Smooth muscle cell of the brain vasculature (primary cell): ENCODE measurements at regions not wholly inside any gene's neighbourhood (a gene's known extent, or its start where the extent isn't known, plus 50 kb on each side); places are given as distances from the start of the nearest gene placed in this dataset.

ENCODE experiments used
- DNase-seq: peaks from one replicate; pipeline ENCODE4 v3.0.0-alpha.2; 2012; ENCODE audit warnings: low read depth, low spot score

DNA sequence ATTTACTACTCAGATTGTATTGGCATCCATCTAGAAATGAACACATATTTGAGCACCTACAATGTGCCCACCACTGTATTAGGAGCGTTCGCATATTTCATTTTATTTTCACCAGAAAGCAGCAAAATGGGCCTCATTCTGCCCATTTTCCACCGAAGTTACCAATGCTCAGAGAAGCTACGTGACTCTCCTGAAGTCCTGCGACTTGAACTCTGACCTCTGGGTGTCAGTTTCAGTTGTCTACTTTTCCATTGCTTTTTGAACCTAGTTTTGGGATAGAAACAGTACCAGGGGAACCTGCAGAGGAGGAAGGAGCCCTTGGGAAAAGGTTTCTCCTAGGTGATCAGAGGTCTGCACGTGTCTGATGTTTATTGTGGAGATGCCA is 139.1 kb upstream of the SDK2 start:
- DNase-seq: no peak

DNA sequence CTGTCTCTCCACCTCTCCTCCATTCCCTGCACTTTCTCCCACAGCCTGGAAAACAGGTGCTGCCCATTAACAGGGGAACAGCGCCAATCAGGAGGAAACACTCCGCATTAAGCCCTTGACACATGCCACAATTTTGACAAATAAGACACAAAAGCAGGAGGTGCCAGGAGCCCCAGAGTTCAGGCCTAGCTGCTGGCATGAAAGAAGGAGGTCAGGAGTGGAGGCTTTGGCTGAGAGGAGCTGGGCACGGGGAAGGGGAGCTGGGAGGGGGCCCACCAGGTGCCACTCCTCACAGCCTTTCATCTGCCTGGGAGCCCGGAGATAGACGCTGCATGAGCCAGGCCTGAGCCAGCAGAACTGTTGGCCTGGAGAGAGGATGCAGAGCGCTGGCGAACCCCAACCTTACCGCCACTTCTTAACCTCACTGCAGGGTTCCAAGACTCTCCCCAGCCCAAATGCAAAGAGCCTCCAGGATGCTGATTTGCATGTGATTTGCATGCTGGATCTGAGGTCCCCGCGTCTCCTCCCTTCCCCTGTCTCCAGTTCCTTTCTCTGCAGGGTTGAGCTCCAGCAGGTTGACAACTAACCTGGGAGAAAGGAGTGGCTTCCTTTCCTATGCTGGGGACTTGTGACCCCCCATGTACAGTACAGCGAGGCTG is 139.8 kb upstream of the SDK2 start:
- DNase-seq: no peak

DNA sequence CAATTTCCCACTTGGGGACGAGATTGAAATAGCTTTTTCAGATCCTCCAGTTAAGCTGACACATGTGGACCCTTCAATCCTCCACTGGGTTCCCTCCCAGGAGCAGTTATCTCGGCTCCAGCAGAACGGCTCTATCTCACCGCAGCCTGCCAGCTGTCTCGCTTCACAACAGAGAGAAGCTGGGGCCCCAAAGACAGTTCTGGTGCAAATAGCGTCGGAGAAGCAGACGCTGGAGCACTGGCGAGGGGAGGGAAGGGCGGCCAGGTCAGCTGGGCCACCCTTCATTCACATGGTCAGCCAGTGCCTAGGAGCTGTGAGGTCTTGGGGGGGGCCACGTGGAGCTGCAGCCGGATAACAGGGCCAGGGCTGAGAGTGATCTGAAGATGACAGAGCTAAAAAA is 141.3 kb upstream of the SDK2 start:
- no peak for DNase-seq

DNA sequence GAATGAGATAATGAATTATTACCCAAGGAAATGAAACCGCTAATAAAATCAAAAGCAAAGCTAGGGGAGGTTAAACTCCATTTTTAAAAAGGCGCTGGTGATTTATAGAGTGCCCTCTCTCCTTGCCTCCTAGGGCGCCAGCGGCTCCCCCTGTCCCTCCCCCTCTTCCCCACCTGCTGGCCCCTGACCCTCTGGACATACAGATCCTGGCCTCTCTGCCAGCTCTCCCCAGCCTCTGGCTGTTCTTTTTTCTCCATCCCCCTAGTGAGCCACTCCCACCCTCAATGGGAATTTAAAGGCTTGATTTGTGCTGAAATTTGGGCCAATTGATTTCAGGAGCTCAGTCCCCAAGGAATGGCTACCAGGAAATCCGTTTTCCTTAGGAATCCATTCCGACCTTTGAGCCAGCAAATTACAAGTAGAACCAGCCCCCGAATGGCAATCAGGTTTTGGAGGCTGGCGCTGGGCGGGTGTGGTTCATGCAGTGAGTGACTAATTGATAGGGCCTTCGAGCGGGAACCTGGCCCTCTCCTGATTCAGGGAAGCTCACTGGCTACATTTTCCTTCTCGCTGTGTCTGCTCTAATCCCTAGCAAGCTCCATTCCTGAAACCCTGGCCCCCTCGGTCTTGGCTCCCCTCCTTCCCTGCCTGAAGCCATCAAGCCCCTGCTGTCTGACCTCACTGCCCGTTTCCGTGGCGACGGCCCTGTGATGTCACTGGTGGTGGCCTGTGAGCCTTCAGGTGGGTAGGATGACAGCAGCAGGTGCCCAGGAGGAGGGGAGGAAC is 141.9 kb upstream of the SDK2 start:
- no peak for DNase-seq

DNA sequence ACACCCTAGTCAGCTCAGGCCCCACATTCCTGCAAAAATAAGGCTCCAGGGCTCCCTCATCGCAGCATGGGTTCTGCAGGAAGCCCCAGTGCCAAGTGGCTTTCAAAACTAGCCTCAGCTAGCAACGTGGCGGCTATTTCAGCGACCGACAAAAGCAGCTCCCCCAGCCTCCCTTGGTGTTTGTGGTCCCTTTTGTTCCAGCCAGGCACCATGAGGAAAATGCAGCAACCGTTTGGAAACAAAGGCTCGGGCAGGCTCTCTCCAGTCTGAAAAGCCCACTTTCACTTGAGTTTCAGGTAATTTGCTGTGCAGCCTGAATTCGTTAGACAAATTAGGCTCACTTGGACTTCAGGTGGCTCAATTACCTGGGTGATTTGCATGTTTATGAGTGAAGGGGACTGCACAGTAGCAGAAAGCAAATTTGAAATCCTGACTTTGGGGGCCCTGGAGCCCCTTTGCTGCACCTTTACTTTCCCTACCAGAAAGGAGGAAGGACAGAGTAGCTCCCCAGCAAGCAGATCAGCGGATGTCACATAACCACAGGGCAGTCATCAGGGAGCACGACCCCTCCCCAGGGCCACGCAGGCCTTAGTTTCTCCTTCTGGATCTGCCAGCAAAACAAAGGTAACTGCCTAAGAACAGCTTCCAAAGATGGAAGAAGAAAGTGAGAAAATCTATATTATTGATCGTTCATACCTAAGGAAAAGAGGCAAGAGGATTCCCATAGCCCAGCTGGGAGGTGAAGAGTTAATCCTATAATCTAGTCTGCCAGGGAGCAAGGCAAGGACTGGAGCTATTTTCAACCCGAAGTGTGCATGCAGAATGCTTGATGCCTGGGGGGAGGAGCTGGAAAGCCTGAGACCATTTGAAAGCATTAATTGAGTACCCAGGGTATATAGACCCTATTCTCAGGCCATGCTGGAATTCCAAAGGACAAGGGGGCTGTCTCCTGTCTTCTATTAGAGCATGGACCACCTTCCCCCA is 143.1 kb upstream of the SDK2 start:
- DNase-seq: no peak

DNA sequence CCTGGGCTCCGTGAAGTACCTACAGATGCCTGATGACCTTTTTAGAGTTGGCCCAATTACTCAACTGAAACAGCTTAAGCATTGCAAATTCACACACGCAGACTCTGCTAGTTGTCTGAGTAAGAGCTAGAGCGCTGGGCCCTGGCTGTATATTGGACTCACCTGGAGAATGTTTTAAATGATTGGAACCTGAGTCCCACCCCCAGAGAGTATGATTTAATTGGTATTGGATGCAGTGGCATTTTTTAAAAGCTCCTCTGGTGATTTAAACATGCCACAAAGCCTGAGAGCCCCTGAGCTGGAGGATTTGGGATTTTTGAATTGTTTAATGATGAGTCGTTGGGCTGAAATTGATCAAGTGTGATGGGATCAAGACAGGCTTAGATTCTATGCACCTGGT is 143.9 kb upstream of the SDK2 start:
- DNase-seq: no peak

DNA sequence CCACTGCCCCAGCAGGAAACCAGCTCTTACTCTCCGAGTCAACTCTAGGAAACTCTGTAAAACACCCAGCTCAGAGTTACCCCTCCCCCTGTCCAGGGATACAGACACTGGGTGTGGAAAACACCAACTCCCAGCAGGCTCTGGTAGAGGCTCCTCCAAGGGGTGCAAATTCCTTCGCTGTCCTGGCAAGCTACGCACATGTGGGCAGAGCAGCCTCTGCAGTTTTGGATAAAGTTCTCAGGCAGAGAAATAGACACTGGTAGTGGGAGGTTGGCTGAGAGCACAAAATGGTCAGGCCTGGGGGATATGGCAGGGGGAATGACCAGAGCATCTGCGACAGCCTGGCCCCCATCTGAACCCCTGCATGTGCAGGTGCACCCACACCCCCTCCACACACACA is 146.9 kb upstream of the SDK2 start:
- no peak for DNase-seq

DNA sequence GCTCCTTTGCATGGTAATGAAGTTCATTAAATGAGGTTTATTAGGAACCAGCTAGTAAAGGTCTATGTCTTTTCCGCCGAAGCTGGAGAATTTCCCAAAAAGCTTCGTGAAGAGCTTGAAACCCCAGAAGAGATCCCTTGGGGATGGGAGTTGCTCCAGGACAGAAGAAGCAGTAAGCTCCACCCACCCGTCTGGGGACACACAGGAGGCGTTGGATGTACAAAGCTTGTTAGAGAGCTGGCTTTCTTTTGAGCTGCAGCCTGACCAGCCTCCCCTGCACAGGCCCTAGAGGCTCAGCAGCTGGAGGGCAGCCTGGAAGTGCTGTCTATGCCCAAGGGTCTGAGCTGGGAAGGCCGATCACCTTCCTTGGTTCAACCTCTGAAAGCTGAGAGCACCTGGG is 147.4 kb upstream of the SDK2 start:
- no peak for DNase-seq

DNA sequence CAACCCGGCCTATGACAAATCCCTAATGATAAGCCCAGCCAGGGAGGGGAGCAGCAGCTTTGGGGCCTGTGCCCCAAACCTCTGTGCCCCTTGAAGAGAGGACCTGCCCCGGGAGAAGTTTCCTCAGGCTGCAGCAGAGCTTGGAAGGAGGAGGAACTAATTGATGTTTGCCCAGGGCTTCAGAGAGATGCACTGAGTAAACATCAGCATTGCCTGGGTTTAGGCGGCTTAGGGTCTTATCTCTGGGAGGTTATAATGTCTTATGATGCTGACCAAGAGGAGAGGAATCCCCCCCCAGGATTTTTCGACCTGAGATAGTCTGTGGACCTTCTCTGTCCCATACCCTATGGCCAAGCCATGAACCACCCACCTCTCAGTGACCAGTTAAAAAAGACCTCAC is 148.7 kb upstream of the SDK2 start:
- DNase-seq: no peak

DNA sequence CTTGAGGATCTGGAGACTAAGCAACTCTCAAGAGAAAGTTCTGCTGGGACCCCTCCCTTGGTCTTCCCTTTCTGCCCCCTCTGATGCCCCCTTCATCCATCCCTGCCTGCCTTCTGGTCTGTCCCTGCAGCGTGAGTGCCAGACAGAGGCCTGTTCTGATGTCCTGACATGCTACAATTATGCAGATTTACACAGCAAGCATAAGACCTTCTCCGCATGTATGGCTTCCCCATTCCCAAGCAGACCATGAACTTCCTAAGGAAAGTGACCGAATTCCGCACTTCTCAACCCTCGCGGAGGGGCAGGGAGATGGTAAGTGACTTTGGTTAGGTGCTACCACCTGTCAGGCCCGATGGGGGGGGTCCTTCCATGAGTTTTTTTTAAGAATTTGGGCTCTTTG is 150.1 kb upstream of the SDK2 start:
- no peak for DNase-seq

DNA sequence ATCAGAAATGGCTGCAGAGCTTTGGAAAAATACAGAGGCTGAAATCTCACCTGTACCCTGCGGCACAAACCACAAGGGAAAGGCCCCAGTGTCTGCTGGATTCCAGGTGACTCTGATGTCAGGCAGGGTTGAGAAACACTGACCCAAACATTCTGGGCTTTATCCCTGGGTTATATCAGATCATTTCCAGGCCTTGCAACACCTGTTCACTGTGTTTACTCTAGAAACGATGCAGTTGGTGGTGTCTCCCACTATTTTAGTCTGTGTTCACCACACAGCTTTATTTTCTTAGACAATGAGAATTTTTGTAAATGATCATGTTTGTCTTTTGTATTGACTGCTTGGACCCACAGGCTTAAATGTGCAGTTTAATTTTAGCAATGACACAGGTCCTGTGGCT is 151.5 kb upstream of the SDK2 start:
- no peak for DNase-seq

DNA sequence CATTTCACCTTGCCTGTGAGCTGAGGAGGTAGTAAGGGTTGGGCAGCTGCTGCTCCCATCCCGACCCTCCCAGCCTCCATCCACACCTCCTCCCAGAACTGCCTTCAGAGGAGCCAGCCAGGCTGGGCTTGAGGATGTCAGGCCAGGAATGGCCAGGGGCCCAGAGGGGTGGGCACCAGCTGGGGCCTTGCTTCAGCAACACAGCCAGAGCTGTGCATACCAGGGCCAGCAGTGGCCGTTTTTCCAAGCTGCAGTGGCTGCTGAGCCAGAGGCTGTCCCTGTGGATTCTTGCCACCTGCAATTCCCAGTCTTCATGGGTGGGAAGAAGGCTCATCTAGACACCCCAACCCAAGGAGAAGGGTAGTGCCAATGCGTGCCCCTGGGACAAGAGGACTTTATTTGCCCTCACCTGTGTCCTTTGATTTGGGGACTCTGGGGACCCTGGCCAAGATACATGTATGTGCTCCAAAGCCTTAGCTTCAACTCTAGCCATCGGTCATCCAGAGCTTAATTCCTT is 153.4 kb upstream of the SDK2 start:
- DNase-seq: no peak

DNA sequence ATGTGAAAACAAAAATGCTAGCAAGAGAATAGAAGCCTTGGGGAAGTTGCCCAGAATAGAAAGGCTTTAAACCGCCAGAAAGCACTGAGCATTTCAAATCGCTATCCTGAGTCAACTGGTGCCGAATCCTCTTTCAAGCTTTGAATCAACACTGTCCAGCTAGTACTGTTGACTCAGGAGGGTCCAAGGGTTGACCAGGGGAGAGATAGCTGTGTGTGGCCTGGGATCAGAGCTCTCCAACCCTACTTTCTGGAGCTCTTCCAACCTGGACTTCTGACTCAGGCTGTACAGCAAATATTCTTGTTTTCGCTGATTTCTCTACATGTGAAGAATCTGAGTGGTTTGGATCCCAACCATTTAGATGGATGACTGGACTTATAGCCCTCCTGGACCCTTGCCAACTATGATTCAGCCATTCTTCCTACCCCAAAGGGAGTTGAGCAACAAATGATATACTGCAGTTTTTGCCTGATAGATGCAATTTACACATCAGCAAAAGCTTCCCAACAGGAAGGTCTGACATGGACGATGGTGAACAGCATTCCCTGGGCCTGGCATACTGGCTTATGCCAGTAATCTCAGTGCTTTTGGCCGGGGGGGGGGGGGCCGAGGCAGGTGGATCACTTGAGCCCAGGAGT is 154.0 kb upstream of the SDK2 start:
- DNase-seq: peak; percentile 21

DNA sequence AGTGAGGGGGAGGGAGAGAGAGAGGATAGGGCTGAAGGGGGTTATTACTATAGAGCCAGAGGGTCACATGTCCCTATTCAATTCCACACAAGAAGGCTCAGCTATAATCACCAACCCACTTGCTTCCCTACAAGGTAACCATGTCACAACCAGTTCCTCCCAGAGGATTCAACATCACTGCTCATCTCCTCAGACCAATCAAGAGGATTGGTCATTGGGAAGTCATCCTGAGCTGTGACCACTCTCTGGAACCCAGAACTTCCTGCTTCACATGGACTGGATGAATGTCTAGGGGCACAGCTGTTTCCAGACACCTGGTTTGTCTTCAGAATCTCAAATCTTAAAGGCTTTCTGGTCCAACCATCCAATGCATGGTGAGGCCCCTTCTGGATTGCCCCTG is 154.9 kb upstream of the SDK2 start:
- DNase-seq: no peak

DNA sequence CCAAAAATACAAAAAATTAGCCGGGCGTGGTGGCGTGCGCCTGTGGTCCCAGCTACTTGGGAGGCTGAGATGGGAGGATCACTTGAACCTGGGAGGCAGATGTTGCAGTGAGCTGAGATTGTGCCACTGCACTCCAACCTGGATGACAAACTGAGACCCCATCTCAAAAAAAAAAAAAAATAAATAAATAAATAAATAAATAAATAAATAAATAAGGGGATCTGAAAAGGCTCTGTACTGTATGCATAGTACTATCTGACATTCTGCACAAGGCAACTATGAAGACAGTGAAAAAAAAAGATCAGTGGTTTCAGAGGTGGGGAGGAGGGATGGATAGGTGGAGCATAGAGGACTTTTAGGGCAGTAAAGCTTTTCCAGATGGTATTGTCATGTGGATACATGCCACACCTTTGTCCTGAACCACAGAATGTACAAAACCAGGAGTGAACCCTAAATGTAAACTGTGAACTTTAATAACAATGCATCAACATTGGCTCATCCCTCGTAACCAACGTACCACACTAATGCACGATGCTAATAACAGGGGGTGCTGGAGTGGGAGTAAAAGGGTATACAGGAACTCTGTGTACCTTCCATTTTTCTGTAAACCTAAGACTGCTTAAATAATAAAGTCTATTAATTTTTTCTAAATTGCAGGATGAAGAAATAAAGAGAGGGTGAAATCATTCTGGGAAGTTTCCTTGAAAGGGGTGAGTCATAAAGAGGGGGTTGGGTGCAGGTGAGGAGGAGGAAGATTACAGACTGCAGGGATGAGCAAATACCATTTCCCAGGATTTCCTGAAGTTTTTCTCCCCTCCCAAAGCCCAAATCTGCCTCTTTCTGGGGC is 155.8 kb upstream of the SDK2 start:
- no peak for DNase-seq

DNA sequence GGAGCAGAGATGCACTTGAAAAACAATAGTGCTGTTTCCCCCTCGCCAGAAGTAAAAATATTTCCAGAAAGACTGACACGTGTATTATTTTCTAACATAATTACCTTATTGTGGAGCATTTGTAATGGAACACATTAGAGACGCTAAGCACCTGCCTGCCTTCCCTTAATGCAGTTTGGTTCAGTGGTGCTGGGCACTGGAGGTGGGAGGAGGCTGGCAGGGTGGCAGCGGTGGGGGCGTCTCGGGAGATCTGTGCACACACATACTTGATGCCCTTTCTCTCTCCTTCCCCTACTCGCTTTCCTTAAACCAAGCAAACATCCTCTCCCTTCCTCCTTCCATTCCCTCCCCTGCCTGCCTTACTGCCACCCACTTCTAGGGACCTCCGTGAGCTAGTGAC is 156.6 kb upstream of the SDK2 start:
- no peak for DNase-seq

DNA sequence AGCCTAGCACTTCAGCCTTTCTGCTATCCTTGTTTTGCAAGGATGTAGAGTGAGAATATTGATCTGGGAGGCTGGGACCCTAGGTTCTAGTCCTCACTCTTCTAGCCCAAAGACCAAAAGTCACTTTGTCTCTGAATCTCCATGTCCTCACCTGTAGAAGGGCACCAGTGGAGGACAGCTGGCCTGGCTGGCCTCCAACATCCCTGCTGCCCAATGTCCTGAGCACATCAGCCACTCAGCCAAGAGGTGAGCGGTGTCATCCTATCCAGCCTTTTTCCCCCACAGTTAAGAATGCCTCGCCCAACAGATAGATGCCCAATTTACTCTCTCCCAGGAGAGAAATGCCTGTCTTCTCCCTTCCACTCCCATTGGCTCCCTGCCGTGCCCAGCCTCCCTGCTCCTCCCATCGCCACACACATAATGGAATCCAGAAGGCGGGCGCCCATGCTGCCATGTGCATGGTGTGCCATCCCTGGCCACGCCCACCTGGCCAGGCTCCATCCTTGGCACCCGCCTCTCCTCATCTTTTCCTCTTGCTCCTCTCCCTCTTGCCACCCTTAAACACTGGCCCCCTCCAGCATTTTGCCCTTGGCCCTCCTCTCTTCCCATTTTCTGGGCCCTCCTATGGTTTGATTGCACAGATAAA is 157.3 kb upstream of the SDK2 start:
- DNase-seq: no peak

DNA sequence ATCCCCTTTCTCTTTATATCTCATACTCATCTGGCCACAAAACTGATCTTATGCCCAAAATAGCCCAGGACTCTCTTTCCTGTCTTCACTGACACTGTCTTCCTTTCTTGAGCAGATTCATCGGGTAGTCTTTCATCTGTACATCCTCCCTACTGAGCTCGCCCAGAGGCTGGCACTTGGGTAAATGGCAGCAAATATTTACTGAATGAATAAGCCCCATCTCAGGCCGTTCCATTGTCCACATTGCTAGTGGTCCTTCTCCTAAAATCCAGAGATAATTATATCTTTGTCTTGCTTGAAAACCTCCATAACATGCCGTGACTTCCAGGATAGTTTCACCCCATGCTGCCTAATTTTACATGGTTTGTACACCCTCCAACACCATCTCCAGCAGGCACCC is 158.1 kb upstream of the SDK2 start:
- DNase-seq: no peak

DNA sequence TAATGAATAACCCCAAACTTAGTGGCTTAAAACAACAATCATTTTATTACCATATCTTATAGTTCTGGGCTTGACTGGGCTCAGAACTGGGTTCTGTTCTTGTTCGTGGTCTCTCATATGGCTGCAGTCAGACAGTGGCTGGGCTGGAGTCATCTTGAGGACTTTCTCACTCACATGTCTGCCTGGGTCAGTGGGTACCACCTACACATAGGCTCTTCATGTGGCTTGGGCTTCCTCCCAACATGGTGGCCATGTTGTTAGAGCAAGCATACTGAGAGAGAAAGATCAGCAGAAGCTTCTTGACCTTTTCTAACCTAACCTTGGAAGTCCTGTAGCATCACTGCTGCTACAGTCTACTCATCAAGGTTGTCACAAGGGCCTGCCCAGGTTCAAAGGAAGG is 158.6 kb upstream of the SDK2 start:
- no peak for DNase-seq

DNA sequence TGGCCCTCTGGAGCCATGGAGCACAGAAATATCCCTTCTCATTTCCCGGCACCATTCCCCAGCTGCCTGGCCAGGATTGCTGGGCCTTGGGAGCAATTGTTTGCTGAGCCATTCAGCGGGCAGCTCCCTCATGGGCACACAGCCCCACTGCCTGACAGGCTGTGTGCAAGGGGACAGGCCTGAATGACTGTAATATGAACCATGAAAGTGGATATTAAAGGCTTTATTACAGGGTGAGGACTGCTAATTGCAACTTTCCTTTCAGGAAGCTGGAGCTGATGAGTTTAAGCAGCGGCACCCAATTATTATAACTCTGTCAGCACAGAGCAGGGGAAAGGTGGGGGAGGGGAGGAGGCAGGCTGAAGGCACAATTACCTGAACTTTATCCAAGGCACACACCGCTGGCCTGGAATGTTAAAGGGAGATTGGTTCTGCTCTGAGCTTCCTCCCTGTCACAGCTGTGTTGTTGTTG is 159.8 kb upstream of the SDK2 start:
- DNase-seq: no peak
